Ectodermal cell (in vitro differentiated cells): ENCODE measurements at regions not wholly inside any gene's neighbourhood (a gene's known extent, or its start where the extent isn't known, plus 50 kb on each side); places are given as distances from the start of the nearest gene placed in this dataset.
"Not testable (repeated sequence)": the region's sequence is repeated elsewhere in the genome, so short reads cannot be mapped to it uniquely, and the experiment has no call there.

Source experiments
- H3K27ac ChIP-seq: 2 replicates; pipeline ENCODE4 v1.7.0; 2013; ENCODE audit warnings: mild to moderate bottlenecking, low read depth, low read length; ENCODE audit not compliant: insufficient read depth, poor library complexity, severe bottlenecking
- H3K27me3 ChIP-seq: 2 replicates; pipeline ENCODE4 v1.7.0; 2013; ENCODE audit warnings: mild to moderate bottlenecking, low read length; ENCODE audit not compliant: insufficient read depth, control insufficient read depth, poor library complexity, severe bottlenecking
- H3K36me3 ChIP-seq: one replicate; pipeline ENCODE4 v1.7.0; 2013; ENCODE audit warnings: low read length; ENCODE audit not compliant: control insufficient read depth, insufficient read depth
- H3K4me1 ChIP-seq: one replicate; pipeline ENCODE4 v1.7.0; 2013; ENCODE audit warnings: low read length; ENCODE audit not compliant: control insufficient read depth, insufficient read depth
- H3K4me3 ChIP-seq: 2 replicates; pipeline ENCODE4 v1.7.0; 2013; ENCODE audit warnings: low read depth, low read length, control low read depth; ENCODE audit not compliant: insufficient read depth
- H3K9me3 ChIP-seq: 2 replicates; pipeline ENCODE4 v1.7.0; 2013; ENCODE audit warnings: mild to moderate bottlenecking, low read length, moderate library complexity; ENCODE audit not compliant: control insufficient read depth
- WGBS, 2 experiments: methylation state at CpG; one replicate each; pipeline ENCODE4 v1.1.7; 2013; ENCODE audit warnings: missing lambda C conversion rate in 2 of 2; 5-methylcytosine and 5-hydroxymethylcytosine counted together

DNA sequence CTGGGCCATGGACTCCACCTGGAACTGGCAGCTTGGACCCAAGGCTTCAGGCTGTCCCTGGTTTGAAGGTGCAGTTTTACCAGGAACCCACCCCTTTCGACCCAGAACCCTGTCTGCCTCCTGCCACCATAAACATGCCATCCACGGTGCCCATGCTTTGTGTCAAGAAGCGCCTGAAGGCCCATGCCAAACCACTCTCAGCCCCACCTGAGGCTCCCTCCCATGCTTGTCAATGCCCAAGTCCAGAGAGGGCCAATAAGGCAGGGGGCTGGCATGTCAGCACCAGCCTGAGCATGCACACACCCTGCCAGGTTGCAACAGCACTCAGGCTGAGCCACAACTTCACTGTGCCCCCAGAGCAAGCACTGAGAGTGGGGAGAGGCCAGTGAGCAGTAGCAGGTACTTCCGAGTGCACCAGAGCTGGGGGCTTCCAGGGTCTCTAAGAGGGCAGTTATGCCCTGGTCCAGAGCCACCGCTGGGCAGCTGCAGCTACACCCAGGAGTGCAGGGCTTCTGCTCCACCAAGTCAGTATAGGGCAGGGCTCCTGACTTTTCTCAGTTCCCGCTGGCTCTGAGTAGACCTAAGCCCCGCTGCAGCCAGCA, 1256.0 kb downstream of the AMY1C start:
- H3K27ac ChIP-seq, result no peak overlapping the region
- no peaks in the 10 kb centered on the region for H3K36me3 ChIP-seq
- no peaks in the 10 kb centered on the region for H3K27me3 ChIP-seq
- H3K4me1 ChIP-seq, result no peaks in the 10 kb centered on the region
- H3K4me3 ChIP-seq, result no peak overlapping the region
- 93 to 94% methylated on average over 7 of the region's 7 CpGs for WGBS, 2 experiments
- peaks cover 2% of the 10 kb centered on the region for H3K9me3 ChIP-seq

- Histone ChIP-seq H3K27me3 (no peaks in the 10 kb centered on the region), H3K27ac (no peak overlapping the region)
- WGBS, 2 experiments, result 88 to 89% methylated on average over 7 of the region's 7 CpGs
Observed at GRCh38 chr1:105017587-105017986, 1267.9 kb downstream of the AMY1C start.

GRCh38 chr1:105023719-105024118, 1274.0 kb downstream of the AMY1C start:
- Histone ChIP-seq H3K4me3 (no peak overlapping the region), H3K36me3 (no peaks in the 10 kb centered on the region), H3K27me3 (no peaks in the 10 kb centered on the region), H3K9me3 (no peaks in the 10 kb centered on the region), H3K4me1 (no peaks in the 10 kb centered on the region), H3K27ac (no peak overlapping the region)

More at GRCh38 chr1:105017587-105017986, 1267.9 kb downstream of the AMY1C start:
- Histone ChIP-seq H3K36me3 (no peaks in the 10 kb centered on the region), H3K4me1 (no peaks in the 10 kb centered on the region), H3K4me3 (no peak overlapping the region), H3K9me3 (no peaks in the 10 kb centered on the region)

GRCh38 chr1:105027838-105028471, 1278.3 kb downstream of the AMY1C start:
- no peaks in the 10 kb centered on the region for H3K27me3 ChIP-seq
- WGBS, 2 experiments, result 92% methylated on average over 3 of the region's 3 CpGs
- no peaks in the 10 kb centered on the region for H3K9me3 ChIP-seq
- no peaks in the 10 kb centered on the region for H3K36me3 ChIP-seq
- H3K27ac ChIP-seq, result no peak overlapping the region
- no peaks in the 10 kb centered on the region for H3K4me1 ChIP-seq
- no peak overlapping the region for H3K4me3 ChIP-seq

DNA sequence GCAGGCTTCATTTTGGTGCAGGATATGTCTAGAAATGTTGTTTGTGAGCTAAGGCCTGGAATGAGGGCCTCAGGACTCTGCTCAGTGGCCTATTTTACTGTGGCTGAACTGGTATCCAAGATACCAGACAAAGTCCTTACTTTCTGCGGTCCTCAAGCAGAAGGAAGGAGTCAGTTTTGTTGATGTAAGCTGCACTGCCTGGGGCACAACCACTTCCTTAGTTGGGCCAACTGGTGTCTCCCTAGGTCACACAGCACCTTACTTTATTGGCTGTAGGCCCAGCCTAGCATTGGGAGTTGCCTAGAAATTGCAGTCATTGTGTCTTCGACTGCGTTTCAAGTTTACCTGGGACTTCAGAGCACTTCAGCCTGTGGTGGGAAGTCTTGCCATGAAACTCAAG, 1322.7 kb downstream of the AMY1C start:
- 95 to 97% methylated on average over 3 of the region's 3 CpGs for WGBS, 2 experiments
- Histone ChIP-seq H3K4me3 (no peak overlapping the region), H3K36me3 (no peaks in the 10 kb centered on the region), H3K27me3 (no peaks in the 10 kb centered on the region), H3K27ac (no peak overlapping the region), H3K9me3 (no peaks in the 10 kb centered on the region), H3K4me1 (no peaks in the 10 kb centered on the region)

DNA sequence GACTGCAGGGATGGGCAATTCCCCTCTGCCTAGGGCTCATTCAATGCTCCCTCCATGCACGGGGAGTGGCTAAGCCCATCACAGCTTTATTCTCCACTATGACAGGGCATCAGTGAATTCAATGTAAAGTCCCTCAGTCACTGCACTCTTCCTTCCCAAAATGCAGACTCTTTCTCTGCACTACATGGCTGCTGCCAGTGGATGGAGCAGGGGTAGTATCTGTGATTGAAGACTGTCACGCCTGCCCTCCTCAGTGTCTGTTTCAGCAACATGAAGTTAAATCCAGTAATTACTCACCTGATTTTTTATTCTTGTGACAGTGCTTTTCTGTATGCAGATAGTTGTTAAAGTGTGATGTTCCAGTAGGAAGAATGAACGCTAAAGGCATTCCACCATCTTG, 1323.2 kb downstream of the AMY1C start:
- no peaks in the 10 kb centered on the region for H3K36me3 ChIP-seq
- no peaks in the 10 kb centered on the region for H3K27me3 ChIP-seq
- H3K4me1 ChIP-seq, result no peaks in the 10 kb centered on the region
- no peak overlapping the region for H3K27ac ChIP-seq
- WGBS, 2 experiments, result 79 to 92% methylated on average over 2 to 3 of the region's 3 CpGs
- no peaks in the 10 kb centered on the region for H3K9me3 ChIP-seq
- no peak overlapping the region for H3K4me3 ChIP-seq

- H3K27ac ChIP-seq, result no peak overlapping the region
- H3K9me3 ChIP-seq, result no peaks in the 10 kb centered on the region
- H3K4me1 ChIP-seq, result no peaks in the 10 kb centered on the region
- H3K36me3 ChIP-seq, result no peaks in the 10 kb centered on the region
- H3K4me3 ChIP-seq, result no peak overlapping the region
- no peaks in the 10 kb centered on the region for H3K27me3 ChIP-seq
Observed at GRCh38 chr1:105073660-105074059, 1324.0 kb downstream of the AMY1C start.

DNA sequence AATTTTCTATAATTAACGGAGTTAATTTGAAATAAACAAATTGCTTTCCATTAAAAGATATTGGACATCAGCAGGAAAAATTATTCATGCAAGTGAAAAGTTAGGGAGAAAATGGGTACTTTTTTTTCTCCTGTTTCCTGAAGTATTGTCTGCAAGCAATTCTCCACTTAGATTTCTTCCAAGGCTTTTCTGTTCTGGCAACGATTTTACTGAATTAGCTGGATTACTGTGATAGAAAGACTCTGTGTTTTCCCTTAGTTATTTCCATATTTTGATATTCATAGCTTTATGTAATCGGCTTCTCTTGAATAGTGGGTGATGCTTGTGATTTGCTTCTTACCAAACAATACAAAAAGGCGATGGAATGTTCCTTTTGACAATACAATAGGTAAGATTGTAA, 1333.9 kb downstream of the AMY1C start:
- Histone ChIP-seq H3K4me3 (no peak overlapping the region), H3K36me3 (no peaks in the 10 kb centered on the region), H3K9me3 (no peaks in the 10 kb centered on the region), H3K27me3 (no peaks in the 10 kb centered on the region), H3K4me1 (no peaks in the 10 kb centered on the region), H3K27ac (no peak overlapping the region)
- WGBS, 2 experiments, result 80 to 91% methylated on average over 1 to 4 of the region's 4 CpGs

GRCh38 chr1:105087506-105087905, 1337.8 kb downstream of the AMY1C start:
- no peak overlapping the region for H3K27ac ChIP-seq
- H3K4me1 ChIP-seq, result no peaks in the 10 kb centered on the region
- H3K36me3 ChIP-seq, result no peaks in the 10 kb centered on the region
- no peaks in the 10 kb centered on the region for H3K27me3 ChIP-seq
- H3K4me3 ChIP-seq, result no peak overlapping the region
- WGBS, 2 experiments, result 91 to 96% methylated on average over 7 of the region's 7 CpGs
- no peaks in the 10 kb centered on the region for H3K9me3 ChIP-seq

DNA sequence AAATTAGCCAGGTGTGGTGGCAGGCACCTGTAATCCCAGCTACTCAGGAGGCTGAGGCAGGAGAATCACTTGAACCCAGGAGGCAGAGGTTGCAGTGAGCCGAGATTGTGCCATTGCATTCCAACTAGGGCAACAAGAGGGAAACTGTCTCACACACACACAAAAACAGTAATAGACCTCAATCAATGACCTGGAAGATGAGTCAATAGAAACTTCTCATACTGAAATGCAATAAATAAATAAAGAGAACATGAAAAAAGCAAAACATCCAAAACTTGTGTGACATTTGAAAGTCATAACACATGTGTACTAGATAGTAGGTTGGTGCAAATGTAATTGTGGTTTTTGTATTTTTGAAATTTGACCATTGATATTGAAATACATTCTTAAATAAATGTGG, 1338.5 kb downstream of the AMY1C start:
- H3K4me3 ChIP-seq, result no peak overlapping the region
- H3K36me3 ChIP-seq, result no peaks in the 10 kb centered on the region
- no peaks in the 10 kb centered on the region for H3K4me1 ChIP-seq
- no peak overlapping the region for H3K27ac ChIP-seq
- no peaks in the 10 kb centered on the region for H3K27me3 ChIP-seq
- 81 to 95% methylated on average over 1 of the region's 1 CpG for WGBS, 2 experiments
- H3K9me3 ChIP-seq, result no peaks in the 10 kb centered on the region

DNA sequence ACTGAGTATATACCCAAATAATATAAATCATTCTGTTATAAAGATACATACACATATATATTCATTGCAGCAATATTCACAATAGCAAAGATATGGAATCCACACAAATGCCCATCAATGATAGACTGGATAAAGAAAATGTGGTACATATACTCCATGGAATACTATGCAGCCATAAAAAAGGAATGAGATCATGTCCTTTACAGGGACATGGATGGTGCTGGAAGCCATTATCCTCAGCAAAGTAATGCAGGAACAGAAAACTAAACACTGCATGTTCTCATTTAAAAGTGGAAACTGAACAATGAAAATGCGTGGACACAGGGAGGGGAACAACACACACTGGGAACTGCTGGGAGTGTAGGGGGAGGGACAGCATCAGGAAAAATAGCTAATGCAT, 1344.2 kb downstream of the AMY1C start:
- H3K4me3 ChIP-seq, H3K4me1 ChIP-seq, H3K27me3 ChIP-seq, H3K9me3 ChIP-seq, H3K27ac ChIP-seq, H3K36me3 ChIP-seq: not testable (repeated sequence)
- 100% methylated on average over 1 of the region's 1 CpG for WGBS, 2 experiments
